HG03175 (cell line): ENCODE measurements at regions not wholly inside any gene's neighbourhood (a gene's known extent, or its start where the extent isn't known, plus 50 kb on each side); places are given as distances from the start of the nearest gene placed in this dataset.
"Not testable (repeated sequence)": the region's sequence is repeated elsewhere in the genome, so short reads cannot be mapped to it uniquely, and the experiment has no call there.

Source experiments
- ATAC-seq: cut with Tn5 transposase; IDR thresholded peaks from one replicate; pipeline ENCODE4 v1.9.1; 2021; ENCODE audit warnings: mild to moderate bottlenecking, moderate library complexity; ENCODE audit not compliant: unreplicated experiment

GRCh38 chr1:182172699-182173098, 111.2 kb upstream of the ZNF648 start:
- ATAC-seq = no peak

DNA sequence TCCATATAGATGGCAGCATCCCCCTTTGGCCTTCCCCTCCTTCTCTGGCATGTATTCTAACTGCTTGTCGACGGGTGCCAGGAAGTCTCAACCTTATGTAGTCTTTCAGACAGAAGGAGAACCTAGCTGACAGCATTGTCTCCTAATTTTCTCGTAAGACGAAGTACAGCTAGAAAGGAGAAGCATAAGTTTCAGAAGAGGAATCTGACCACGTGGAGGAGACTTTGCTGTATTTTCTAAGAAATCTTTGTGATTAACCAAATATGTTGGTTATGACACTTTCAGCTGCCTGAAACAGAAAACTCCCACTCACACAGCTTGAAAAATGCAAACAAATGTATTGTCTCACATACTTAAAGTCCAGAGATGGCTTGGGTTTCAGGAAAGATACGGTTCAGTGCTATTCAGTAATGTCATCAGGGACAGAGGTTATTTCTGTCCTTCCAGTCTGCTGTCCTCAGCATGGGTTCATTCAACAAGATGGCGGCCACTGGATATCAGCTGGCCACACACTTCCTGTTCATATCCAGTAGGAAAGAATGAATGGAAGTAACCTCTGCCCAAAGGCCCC, 109.5 kb upstream of the ZNF648 start:
- ATAC-seq = no peak

DNA sequence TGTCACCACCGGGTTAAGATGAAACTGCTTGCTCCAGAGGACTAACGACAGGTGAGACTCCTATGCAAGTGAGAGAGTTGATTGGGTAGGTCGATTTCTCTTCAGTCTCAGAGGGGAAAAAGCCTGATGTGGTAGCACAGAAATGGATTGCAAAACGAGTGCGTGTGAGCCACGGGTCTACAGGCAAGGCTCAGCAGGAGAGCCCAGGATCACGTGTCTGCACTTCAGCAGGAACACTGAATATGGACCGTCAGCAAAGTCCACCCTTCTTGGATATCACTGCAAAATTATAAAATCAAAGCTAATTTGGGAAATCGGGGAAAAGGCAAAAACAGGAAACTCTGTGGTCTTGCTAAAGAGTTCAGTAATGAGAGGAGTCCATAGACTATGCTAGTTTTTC, 107.7 kb upstream of the ZNF648 start:
- ATAC-seq = no peak

DNA sequence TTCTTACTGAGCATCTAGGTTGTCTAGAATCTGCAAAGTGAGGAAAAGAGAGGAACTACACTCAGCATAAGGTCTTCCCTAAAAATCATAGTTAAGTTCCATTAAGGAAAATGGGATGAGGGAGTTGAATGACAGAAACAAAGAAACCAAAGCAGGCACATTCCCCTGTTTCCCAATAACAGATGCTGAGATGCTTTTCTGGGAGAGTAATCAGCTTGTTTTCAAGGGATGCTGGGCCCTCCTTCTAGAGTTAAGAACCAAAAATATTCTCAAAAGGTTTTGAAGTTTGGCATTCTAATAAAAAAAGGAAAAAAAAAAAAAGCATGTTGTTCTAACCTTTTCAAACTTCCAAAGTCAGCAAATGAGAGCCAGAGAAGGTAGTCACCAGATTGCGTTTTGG, 105.2 kb upstream of the ZNF648 start:
- ATAC-seq = no peak

DNA sequence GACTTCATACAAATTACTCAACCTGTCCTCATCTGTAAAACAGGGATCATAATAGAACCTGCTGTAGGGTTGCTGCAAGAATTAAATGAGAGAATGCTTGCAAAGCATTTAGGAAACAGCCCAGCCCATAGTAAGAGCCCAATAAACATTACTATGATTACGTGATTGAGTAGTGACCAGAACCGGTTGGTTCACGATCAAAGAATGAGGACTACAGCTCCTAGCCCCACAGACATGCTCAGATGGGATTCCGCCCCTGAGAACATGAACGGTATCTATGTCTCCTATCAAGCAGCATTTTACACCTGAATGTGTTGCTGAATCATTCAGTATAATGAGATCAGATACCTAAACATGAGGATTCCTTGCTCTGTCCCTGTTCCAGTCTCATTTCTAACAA, 104.8 kb upstream of the ZNF648 start:
- no peak for ATAC-seq

DNA sequence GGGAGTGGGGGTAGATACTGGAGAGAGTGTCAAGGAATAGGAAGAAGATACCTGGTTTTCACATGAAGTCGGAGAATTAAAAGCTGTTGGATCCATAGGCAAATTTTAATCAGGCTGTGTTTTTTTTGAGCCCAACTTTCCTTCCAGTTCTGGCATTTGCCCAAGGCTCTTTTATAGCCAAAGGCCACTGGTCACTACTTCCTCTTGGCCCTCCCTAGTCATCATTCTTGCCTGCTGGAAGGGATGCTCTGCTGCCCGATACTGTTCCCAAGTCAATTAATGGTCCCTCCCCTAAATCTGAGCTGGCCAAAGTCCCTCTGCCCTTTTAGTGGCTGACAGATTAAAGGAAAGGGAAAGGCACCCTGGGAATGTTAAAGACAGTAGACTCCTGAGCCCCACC, 102.8 kb upstream of the ZNF648 start:
- ATAC-seq = no peak

DNA sequence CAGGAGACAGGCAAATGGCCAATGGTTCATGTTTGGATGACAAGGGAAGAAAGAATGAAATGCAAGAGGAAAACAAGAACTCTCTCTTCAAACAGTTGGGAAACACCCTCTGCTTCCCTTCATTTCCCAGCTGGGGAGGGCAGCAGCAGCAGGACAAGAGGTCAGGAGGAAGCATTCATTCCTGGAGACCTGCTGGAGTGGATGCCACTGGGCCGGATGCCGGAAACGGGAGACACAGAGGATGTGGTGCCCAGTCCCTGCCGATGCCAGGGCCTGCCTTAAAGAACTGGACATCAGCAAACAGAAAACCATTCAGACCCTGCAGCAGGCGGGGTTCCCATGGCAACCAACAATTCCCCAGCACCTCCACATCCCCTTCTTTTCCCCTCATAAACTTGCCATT, 102.3 kb upstream of the ZNF648 start:
- ATAC-seq = no peak

- ATAC-seq = no peak
Measured at GRCh38 chr1:182159443-182159842, 97.9 kb upstream of the ZNF648 start.

- no peak for ATAC-seq
Measured at GRCh38 chr1:182157187-182157586, 95.7 kb upstream of the ZNF648 start.

- ATAC-seq = not testable (repeated sequence)
Measured at GRCh38 chr1:182154425-182154824, 92.9 kb upstream of the ZNF648 start.

GRCh38 chr1:182149411-182149965, 88.0 kb upstream of the ZNF648 start:
- ATAC-seq = no peak

DNA sequence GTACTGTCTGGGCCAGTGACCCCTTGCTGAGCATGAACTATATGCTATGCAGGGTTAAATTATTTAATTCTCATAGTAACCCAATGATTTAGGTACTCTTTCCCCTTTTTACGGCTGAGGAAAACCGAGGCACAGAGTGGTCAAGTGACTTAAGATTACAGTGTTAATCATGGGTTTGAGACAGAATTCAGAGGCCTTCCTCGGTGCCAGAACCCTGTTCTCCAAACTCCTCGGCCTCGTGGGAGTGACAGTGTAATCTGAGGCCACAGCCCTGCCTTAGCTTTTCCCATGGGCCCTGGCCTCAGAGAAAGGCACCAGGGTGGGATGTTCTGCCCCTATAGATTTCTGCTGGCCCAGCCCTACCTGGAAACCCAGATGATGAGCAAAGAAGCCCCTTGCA, 86.4 kb upstream of the ZNF648 start:
- no peak for ATAC-seq

GRCh38 chr1:182147136-182147820, 85.8 kb upstream of the ZNF648 start:
- ATAC-seq = peak; percentile 94

DNA sequence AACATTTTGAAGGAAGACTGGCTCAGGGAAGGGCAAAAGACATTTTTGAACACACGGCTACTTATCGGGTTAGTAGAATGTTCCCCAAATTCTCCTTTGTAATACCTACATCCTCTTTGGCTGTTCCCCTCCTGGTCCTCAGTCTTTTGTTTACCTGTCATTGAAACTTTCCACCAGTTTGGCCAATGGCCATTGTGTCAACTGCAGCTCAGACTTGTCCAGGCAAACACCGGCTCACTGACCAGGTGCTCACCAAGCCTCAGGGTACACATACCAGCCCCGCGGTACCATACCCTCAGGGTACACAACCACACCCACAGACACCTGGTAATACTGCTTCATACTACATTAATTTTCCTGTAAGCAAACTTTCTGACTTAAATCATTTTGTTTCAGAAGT, 84.8 kb upstream of the ZNF648 start:
- no peak for ATAC-seq

- ATAC-seq = no peak
Measured at GRCh38 chr1:182145441-182145840, 83.9 kb upstream of the ZNF648 start.

GRCh38 chr1:182144646-182145030, 83.1 kb upstream of the ZNF648 start:
- ATAC-seq = no peak

GRCh38 chr1:182143825-182144645, 82.5 kb upstream of the ZNF648 start:
- no peak for ATAC-seq

DNA sequence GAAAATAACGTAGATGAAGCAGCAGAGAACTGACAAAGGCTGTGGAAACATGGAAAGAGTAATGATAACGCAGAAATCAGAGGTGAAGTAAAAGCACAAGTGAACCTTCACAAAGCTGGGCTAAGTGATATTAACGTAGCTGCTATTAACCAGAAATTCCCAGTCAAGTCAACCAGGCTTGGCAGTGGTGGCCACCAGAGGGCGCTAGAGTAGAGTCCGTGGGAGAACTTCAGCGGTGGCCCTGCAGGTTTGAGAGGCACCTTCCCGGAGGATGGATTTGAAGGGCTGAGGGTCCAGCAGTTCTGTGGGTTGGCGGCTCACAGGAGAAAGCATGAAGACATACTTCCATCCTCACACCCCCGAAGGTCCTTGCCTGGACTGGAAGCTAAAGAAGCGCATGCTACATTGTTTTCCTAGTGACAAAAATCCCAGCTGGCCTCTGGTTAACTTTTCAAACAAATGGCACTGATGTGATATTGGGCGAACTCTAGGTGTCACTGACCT, 81.7 kb upstream of the ZNF648 start:
- no peak for ATAC-seq

- no peak for ATAC-seq
Measured at GRCh38 chr1:182142621-182143020, 81.1 kb upstream of the ZNF648 start.

- no peak for ATAC-seq
Measured at GRCh38 chr1:182141040-182141439, 79.5 kb upstream of the ZNF648 start.

DNA sequence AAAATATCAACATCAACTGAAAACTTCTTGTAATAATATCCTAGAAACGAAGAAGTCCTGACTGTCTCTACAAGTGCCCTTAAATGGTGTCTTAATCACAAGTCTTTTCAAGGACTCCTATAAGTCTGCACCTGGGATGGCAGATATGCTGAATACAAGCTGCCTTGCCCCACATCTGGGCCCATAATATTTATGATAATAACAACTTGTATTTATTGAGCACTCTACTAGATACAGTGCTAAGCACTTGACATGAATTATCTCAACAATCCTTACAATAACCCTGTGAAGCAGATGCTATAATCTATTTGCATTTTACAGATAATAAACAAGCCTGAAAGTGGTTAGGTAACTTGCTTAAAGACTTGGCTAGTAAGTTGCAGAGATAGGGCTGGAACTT, 78.0 kb upstream of the ZNF648 start:
- ATAC-seq = no peak

DNA sequence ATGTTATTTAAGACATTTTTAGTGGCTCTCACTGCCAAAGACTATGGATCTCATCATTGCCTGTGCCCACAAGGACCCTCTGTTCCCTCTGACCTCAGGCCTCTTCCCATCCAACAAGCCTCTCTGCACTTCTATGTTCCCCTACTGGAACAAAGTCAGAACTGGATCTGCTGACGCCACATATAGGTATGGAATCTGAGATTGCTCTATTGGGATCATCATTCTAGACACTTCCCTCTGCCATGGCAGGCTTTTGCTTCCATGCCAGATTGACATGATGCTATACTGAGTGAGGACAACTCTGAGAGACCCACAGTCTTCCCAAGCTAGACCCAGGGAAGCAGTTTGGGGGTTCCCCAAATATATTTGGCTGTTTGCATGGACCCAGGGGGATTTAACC, 76.0 kb upstream of the ZNF648 start:
- ATAC-seq = no peak
